Esophagus squamous epithelium (tissue), 4 donors: ENCODE measurements at regions not wholly inside any gene's neighbourhood (a gene's known extent, or its start where the extent isn't known, plus 50 kb on each side); places are given as distances from the start of the nearest gene placed in this dataset.

Experiments used
- POLR2A ChIP-seq, 4 donors: fragments of 450-650 bp; IDR thresholded peaks; one replicate each; pipeline ENCODE4 v1.6.1; 2017; ENCODE audit warnings: antibody characterized with exemption in 4 of 4, mild to moderate bottlenecking in 4 of 4, moderate library complexity in 3 of 4
- TF ChIP-seq, protein P1 (sequence below), 6 experiments: fragments of 450-650 bp in 4 of 6; fragments of 200-600 bp in 2 of 6; sonication (generic) in 2 of 6; IDR thresholded peaks; one replicate each; pipeline ENCODE4 v1.5.1; 2016 to 2019; ENCODE audit warnings: antibody characterized with exemption in 6 of 6, mild to moderate bottlenecking in 4 of 6, moderate library complexity in 4 of 6

DNA sequence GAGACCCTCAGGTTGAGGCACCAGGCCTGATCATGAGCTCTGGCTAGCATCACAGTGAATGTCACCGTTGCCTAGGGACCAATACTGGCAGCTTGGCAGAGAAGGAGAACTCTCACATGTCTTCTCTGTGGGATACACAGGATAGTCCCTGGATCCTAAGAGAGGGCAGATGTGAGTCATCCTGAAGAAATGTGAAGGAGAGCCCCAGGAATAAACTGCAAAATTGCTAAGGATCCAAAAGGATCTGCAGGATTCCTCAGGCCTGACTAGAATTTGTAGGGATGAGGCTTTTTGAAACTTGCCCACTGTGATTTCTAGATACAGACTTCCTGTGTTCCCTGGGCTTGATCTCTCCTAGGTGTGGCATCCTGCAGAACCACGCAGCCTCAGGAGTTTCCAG lies 785.9 kb upstream of the TSPY4 start:
- TF ChIP-seq, protein P1, sequence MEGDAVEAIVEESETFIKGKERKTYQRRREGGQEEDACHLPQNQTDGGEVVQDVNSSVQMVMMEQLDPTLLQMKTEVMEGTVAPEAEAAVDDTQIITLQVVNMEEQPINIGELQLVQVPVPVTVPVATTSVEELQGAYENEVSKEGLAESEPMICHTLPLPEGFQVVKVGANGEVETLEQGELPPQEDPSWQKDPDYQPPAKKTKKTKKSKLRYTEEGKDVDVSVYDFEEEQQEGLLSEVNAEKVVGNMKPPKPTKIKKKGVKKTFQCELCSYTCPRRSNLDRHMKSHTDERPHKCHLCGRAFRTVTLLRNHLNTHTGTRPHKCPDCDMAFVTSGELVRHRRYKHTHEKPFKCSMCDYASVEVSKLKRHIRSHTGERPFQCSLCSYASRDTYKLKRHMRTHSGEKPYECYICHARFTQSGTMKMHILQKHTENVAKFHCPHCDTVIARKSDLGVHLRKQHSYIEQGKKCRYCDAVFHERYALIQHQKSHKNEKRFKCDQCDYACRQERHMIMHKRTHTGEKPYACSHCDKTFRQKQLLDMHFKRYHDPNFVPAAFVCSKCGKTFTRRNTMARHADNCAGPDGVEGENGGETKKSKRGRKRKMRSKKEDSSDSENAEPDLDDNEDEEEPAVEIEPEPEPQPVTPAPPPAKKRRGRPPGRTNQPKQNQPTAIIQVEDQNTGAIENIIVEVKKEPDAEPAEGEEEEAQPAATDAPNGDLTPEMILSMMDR (IDR thresholded peaks at IDR 0.05): no peak
- TF ChIP-seq POLR2A (IDR thresholded peaks at IDR 0.05): no peak
